ENCODE measurements at regions not wholly inside any gene's neighbourhood (a gene's known extent, or its start where the extent isn't known, plus 50 kb on each side); places are given as distances from the start of the nearest gene placed in this dataset.

DNA sequence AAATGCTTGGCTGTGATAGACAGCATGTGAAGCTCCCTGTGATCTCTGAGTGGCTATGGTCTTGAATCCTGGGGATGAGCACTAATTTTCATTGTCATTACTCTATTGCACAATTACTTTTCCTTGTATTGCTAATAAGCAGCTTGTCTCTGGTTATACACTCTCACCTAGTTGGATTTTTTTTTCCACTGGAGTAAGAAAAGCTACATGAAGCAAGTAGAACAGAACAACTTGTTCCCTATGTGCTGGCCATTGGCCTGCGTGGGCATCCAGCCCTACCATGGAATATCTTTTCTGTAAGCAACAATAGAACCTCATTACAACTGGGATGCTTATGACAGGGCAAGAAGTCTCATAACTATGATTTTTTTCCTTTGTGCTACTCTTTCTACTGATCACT, 807.4 kb downstream of the TNS3 start:
- no peak overlapping the region for H4K91ac ChIP-seq (ENCODE audit: insufficient read depth, low read depth, low read length)
- H2AK9ac ChIP-seq (replicated peaks; ENCODE audit: low read depth, low read length, poor library complexity), result no peak overlapping the region
- H2BK15ac ChIP-seq (ENCODE audit: low read depth, low read length), result no peak overlapping the region
- no peak for TF ChIP-seq RFX5 (IDR thresholded peaks at IDR 0.05; ENCODE audit: low read depth, low read length)
- TF ChIP-seq CHD1 (IDR thresholded peaks at IDR 0.05; ENCODE audit: low read depth, low read length), result no peak
- TF ChIP-seq MAFK (IDR thresholded peaks at IDR 0.05; ENCODE audit: low read depth, low read length), result no peak
- TF ChIP-seq BHLHE40 (IDR thresholded peaks at IDR 0.05; ENCODE audit: low read depth, low read length), result no peak
- peak; percentile 47 for TF ChIP-seq CEBPB (IDR thresholded peaks at IDR 0.05; ENCODE audit: low read depth, low read length)
- no peaks in the 10 kb centered on the region for H3K9me1 ChIP-seq (ENCODE audit: insufficient read depth, low read length)
- no CpG with 5 or more reads among the region's 1 CpG for WGBS, 2 experiments (ENCODE audit: extremely low coverage in 2 of 2, insufficient read length in 1 of 2)
- H3K9me3 ChIP-seq (ENCODE audit: control insufficient read depth, insufficient read depth, low read length), result no peaks in the 10 kb centered on the region
- H2BK20ac ChIP-seq (ENCODE audit: low read depth, low read length), result no peak overlapping the region
- ATAC-seq (ENCODE audit: low read depth) (no peak), DNase-seq (no peak)
- no TSS peak for BruUV-seq (replicated peaks)
- no peak overlapping the region for H3K23ac ChIP-seq (ENCODE audit: low read depth, low read length)
- ChIA-PET CTCF (no interaction called here), POLR2A (ENCODE audit: unreplicated experiment) (no interaction called here)
- no peaks in the 10 kb centered on the region for H3K36me3 ChIP-seq (ENCODE audit: control insufficient read depth, insufficient read depth, low read length)
- H2BK5ac ChIP-seq (ENCODE audit: low read depth, low read length, poor library complexity, severe bottlenecking), result no peak overlapping the region
- no peak overlapping the region for H3K27ac ChIP-seq (ENCODE audit: insufficient read depth, low read length)
- no peak overlapping the region for H3K4ac ChIP-seq (ENCODE audit: low read depth, low read length)
- no peak overlapping the region for H3K4me3 ChIP-seq (ENCODE audit: insufficient read depth, low read depth, low read length)
- H4K5ac ChIP-seq (ENCODE audit: low read depth, low read length), result no peak overlapping the region
- H3K4me2 ChIP-seq (ENCODE audit: low read depth, low read length), result no peak overlapping the region
- dilution Hi-C loops (cut with HindIII; ENCODE audit: low sequenced_read_pairs, unreplicated experiment) (no loop called here), intact Hi-C loops (cut with micrococcal nuclease) (loop anchor here (10.0 kb wide), 2 partner anchors 210 to 420 kb away; no protein-coding TSS in a partner anchor), in situ Hi-C loops (cut with MboI; ENCODE audit: low sequenced_read_pairs) (no loop called here)
- H2AFZ ChIP-seq (replicated peaks; ENCODE audit: low read length, poor library complexity), result no peak overlapping the region
- H4K20me1 ChIP-seq (ENCODE audit: insufficient read depth, low read length), result no peaks in the 10 kb centered on the region
- no peak overlapping the region for H3K9ac ChIP-seq (ENCODE audit: low read depth, low read length)
- H3K18ac ChIP-seq (ENCODE audit: low read depth, low read length), result peak overlapping the region; percentile 31; the same call in 1 of the 2 replicates
- no peak overlapping the region for H2AK5ac ChIP-seq (ENCODE audit: low read depth, low read length)
- H3K14ac ChIP-seq (replicated peaks; ENCODE audit: low read depth, low read length), result no peak overlapping the region
- no peak overlapping the region for H4K8ac ChIP-seq (ENCODE audit: low read depth in 2 of 2, low read length in 2 of 2)
- H3K79me1 ChIP-seq (ENCODE audit: low read depth in 1 of 2, low read length in 2 of 2), result no peaks in the 10 kb centered on the region
- no peaks in the 10 kb centered on the region for H3K4me1 ChIP-seq (ENCODE audit: control insufficient read depth, insufficient read depth, low read length)
- H3K56ac ChIP-seq (ENCODE audit: extremely low read depth, insufficient read depth, low read length), result no peak overlapping the region
- no peak overlapping the region for H2BK120ac ChIP-seq (ENCODE audit: low read depth, low read length)
- H3K27me3 ChIP-seq (ENCODE audit: control insufficient read depth, insufficient read depth, low read length), result no peaks in the 10 kb centered on the region

Data from IMR-90 (cell line).